SK-N-MC (cell line): ENCODE measurements at regions not wholly inside any gene's neighbourhood (a gene's known extent, or its start where the extent isn't known, plus 50 kb on each side); places are given as distances from the start of the nearest gene placed in this dataset.

Experiments
- EZH2 ChIP-seq: fragments of 200-600 bp; sonication (generic); IDR thresholded peaks from one replicate; pipeline ENCODE4 v1.6.1; 2017; ENCODE audit warnings: antibody characterized with exemption
- POLR2AphosphoS5 ChIP-seq: IDR thresholded peaks from 2 replicates; pipeline ENCODE4 v1.6.1; 2012; ENCODE audit warnings: mild to moderate bottlenecking, low read depth, low read length, borderline replicate concordance

DNA sequence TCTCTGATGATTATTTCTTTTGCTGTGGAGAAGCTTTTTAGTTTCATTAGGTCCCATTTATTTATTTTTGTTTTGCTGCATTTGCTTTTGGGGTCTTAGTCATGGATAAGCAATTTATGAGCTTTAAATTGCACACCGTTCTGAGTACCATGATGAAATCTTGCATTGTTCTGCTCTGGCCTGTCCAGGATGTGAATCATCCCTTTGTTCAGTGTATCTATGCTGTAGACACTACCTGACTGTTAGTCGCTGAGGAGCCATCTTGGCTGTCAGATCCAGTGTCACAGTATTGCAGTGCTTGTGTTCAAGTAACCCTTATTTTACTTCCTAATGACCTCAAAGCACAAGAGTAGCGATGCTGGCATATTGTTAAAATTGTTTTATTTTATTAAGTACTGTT, 218.0 kb upstream of the CNTNAP4 start:
- no peak for TF ChIP-seq POLR2AphosphoS5
- TF ChIP-seq EZH2, result no peak
